ENCODE measurements at regions not wholly inside any gene's neighbourhood (a gene's known extent, or its start where the extent isn't known, plus 50 kb on each side); places are given as distances from the start of the nearest gene placed in this dataset.

- H3K9me3 Mint-ChIP-seq = peaks cover 3% of the 10 kb centered on the region
- H3K4me1 Mint-ChIP-seq = no peaks in the 10 kb centered on the region
- no peak overlapping the region for H3K27ac Mint-ChIP-seq
- no peaks in the 10 kb centered on the region for H3K36me3 Mint-ChIP-seq (ENCODE audit: low read depth)
- TF ChIP-seq CTCF (IDR thresholded peaks at IDR 0.05; ENCODE audit: unreplicated experiment in 3 of 3) = no peak
- peaks cover 78% of the 10 kb centered on the region for H3K27me3 Mint-ChIP-seq (ENCODE audit: low read depth)
- no peak overlapping the region for H3K4me3 Mint-ChIP-seq
Observed at GRCh38 chr22:49203091-49203858, 624.4 kb downstream of the BRD1 start.

DNA sequence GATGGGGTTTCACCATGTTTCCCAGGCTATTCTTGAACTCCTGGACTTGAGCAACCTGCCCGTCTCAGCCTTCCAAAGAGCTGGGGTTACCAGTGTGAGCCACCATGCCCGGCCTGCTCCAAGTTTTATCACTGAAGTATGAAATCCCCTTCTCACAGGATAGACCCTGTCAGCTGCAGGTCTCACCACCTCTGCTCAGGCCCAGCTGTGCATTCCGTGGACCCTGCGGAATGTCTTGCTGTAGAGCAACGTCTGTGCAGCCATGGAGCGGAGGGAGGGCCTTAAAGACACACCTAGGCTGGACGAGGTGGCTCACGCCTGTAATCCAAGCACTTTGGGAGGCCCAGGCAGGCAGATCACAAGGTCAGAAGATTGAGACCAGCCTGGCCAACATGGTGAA is 625.4 kb downstream of the BRD1 start:
- no peak overlapping the region for H3K27ac Mint-ChIP-seq
- peaks cover 84% of the 10 kb centered on the region for H3K27me3 Mint-ChIP-seq (ENCODE audit: low read depth)
- H3K4me3 Mint-ChIP-seq = no peak overlapping the region
- H3K36me3 Mint-ChIP-seq (ENCODE audit: low read depth) = no peaks in the 10 kb centered on the region
- TF ChIP-seq CTCF (IDR thresholded peaks at IDR 0.05; ENCODE audit: unreplicated experiment in 3 of 3) = no peak
- peaks cover 3% of the 10 kb centered on the region for H3K9me3 Mint-ChIP-seq
- H3K4me1 Mint-ChIP-seq = no peaks in the 10 kb centered on the region

DNA sequence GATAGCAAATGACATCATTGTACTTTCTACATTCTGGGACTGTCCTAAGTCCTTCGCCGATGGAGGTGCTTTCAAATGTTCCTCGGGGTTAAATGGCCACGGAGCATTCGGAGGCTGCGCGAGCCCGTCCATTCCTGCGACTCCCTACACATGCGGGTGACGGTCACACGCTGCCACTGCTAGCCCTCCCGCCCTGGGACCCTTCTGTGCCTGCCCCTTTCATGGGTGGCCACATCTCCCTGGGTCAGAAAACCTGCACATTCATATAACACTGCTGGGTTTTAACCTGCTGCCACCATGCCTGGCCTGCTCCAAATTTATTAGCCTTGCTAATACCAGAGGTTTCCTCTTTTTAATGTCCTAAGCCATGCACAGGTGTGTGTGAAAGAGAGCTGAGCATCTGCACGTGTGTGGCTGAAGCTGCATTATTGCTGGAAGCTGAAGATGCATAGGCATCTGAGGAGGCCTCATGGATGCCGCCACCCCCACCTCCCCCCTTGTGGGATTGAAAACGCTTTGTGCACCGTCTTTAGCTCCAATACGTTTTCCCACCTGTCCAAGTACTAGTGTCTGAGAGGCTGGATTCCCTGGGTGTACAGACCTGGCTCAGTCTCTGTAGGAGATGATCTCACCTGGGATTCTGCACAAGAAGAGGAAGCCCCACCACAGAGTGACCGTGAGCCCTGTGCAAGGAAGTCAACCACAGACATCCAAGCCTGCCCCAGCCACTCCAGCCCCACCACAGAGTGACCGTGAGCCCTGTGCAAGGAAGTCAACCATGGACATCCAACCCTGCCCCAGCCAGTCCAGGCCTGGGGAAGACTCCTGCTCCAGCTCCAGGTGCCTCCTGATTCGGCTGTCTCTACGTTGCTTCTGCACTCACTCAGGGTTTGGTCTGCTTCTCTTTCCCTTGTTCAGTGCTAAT is 626.4 kb downstream of the BRD1 start:
- Mint-ChIP-seq H3K4me1 (no peaks in the 10 kb centered on the region), H3K27me3 (ENCODE audit: low read depth) (peaks cover 84% of the 10 kb centered on the region), H3K27ac (no peak overlapping the region), H3K36me3 (ENCODE audit: low read depth) (no peaks in the 10 kb centered on the region), H3K4me3 (no peak overlapping the region), H3K9me3 (no peaks in the 10 kb centered on the region)
- no peak for TF ChIP-seq CTCF (IDR thresholded peaks at IDR 0.05; ENCODE audit: unreplicated experiment in 3 of 3)

DNA sequence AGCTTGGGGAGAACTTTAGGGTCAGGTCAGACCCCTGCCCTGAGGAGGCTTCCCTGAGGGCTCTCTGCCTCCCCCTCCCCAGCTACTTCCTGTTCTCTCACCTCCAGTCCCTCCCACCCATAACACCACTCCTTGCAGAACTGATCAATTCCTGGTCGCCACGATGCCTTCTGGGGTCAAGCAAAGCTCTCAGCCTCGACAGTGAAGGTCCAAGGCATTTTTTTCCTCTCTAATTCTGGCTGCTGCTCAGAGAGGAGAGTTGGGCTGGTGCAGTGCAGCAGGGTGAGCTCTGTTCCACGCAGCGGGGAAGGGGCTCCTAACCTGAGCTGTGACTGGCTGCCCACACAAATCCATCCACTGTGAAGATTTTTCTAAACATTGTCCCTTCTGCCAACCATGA is 628.4 kb downstream of the BRD1 start:
- Mint-ChIP-seq H3K9me3 (no peaks in the 10 kb centered on the region), H3K27ac (no peak overlapping the region), H3K27me3 (ENCODE audit: low read depth) (peaks cover 75% of the 10 kb centered on the region), H3K36me3 (ENCODE audit: low read depth) (no peaks in the 10 kb centered on the region), H3K4me1 (no peaks in the 10 kb centered on the region), H3K4me3 (no peak overlapping the region)
- no peak for TF ChIP-seq CTCF (IDR thresholded peaks at IDR 0.05; ENCODE audit: unreplicated experiment in 3 of 3)

GRCh38 chr22:49198705-49199084 is 629.0 kb downstream of the BRD1 start:
- no peak overlapping the region for H3K4me3 Mint-ChIP-seq
- H3K36me3 Mint-ChIP-seq (ENCODE audit: low read depth) = no peaks in the 10 kb centered on the region
- no peak overlapping the region for H3K27ac Mint-ChIP-seq
- no peaks in the 10 kb centered on the region for H3K4me1 Mint-ChIP-seq
- TF ChIP-seq CTCF (IDR thresholded peaks at IDR 0.05; ENCODE audit: unreplicated experiment in 3 of 3) = no peak
- H3K9me3 Mint-ChIP-seq = no peaks in the 10 kb centered on the region
- peaks cover 73% of the 10 kb centered on the region for H3K27me3 Mint-ChIP-seq (ENCODE audit: low read depth)

All from nephron (organoid).